NCI-H1436 treated with DMSO at 0.1 percent for 48 hours (cell line): ENCODE measurements at regions not wholly inside any gene's neighbourhood (a gene's known extent, or its start where the extent isn't known, plus 50 kb on each side); places are given as distances from the start of the nearest gene placed in this dataset.
"Not testable (repeated sequence)": the region's sequence is repeated elsewhere in the genome, so short reads cannot be mapped to it uniquely, and the experiment has no call there.

Experiments
- DNase-seq: peaks from one replicate; lab custom pipeline; 2025; lab: John Stamatoyannopoulos, UW

DNA sequence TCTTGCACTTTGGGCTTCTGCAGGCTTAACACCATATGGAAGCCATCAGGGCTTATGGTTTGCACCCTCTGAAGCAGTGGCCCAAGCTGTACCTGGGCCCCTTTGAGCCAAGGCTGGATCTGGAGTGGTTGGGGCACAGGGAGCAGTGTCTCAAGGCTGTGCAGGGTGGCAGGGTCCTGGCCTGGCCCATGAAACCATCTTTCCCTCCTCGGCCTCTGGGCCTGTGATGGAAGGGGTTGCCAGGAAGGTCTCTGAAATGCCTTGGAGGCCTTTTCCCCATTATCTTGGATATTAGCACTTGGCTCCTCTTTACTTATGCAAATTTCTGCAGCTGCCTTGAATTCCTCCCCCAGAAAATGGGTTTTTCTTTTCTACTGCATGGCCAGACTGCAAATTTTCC is 134.7 kb upstream of the USP9X start:
- no peak for DNase-seq

- DNase-seq, result not testable (repeated sequence)
These were observed 133.8 kb upstream of the USP9X start for GRCh38 chrX:40951407-40951806.

GRCh38 chrX:40952855-40953254 is 132.4 kb upstream of the USP9X start:
- DNase-seq, result no peak

DNA sequence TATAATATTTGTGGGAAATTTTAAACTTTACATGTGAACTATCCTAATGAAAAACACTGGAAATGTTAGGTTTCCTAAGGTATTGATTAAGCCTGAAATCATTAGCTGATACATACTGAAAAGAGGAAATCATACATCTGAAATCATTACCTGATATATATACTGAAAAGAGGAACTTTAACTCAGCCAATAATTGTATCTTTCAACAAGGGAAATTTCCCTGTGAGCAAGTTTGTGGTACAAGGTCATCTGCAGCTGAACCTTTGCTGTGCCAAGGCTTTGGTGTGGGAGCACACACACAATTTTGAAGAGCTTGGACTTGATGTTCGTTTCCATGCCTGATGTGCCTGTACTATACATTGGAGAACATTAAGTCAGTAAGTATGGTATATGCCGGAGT is 131.9 kb upstream of the USP9X start:
- no peak for DNase-seq

DNA sequence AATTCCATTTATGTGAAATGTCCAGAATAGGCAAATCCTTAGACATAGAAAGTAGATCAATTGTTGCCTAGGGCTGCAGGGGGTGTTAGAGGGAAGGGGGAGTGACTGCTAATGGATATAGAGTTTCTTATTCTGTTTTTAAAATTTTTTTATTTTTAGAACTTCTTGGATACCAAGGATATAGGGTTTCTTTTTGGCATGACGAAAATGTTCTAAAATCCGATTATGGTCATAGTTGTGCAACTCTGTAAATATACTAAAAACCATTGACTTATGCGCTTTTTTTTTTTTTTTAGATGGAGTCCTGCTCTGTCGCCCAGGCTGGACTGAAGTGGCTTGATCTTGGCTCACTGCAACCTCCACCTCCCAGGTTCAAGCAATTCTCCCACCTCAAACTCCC is 125.2 kb upstream of the USP9X start:
- no peak for DNase-seq

GRCh38 chrX:40962793-40963407 is 122.3 kb upstream of the USP9X start:
- DNase-seq, result no peak

DNA sequence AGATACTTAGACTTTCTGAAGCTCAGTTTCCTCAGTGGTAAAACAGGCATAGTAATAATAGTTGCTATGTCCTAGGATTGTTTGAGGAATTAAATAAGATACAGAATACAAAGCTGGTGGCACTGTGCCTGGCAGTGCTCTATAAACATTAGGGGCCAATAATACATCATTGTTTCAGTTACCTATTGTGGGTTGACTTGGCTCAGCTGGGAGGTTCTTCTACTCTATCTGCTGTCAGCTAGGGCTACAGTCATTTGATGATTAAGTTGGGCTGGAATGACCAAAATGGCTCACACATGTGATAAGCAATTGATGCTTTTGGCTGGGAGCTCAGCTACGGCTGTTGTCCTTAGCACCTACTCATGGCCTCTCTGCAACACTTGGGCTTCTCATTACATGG is 121.2 kb upstream of the USP9X start:
- DNase-seq, result no peak

GRCh38 chrX:40964633-40965586 is 120.3 kb upstream of the USP9X start:
- no peak for DNase-seq

GRCh38 chrX:40966213-40966820 is 118.9 kb upstream of the USP9X start:
- DNase-seq, result no peak

GRCh38 chrX:40968180-40968579 is 117.1 kb upstream of the USP9X start:
- no peak for DNase-seq

DNA sequence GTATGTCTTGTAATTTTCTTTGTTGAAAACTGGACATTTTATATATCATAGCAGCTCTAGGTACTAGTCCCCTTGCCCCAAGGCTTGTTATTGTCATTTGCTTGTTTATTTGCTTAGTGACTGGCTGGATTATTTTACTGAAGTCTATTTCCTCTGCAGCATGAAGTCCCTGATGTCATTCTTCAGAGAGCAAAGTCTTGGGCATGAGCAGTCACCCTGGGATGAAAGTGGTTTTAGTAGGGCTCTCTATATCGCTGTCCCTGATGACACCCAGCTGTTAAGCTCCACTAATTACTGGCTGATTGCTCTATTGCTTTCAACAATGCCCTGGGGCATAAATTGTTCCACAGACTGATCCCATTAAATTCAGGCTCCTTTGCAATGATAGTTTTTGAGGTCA is 113.5 kb upstream of the USP9X start:
- DNase-seq, result no peak

DNA sequence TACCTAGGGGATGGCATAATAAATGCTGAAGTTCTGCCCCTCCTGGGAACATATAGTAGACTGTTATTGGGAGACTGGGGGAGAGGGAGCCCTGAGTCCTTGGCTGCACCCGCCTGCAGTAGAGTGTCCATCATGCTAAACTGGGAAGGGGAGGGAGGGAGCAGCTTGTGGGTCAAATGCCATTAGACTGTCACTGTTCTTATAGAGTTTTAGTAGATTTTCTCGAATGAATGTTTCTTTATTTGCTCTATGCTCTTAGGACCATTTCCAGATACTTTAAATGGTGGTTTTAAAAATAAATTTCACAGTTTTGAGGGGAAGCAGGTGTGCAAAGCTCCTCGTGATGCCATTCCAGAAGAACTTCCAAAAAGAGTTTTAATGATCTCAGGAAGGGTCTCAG is 111.6 kb upstream of the USP9X start:
- no peak for DNase-seq

GRCh38 chrX:40975951-40976350 is 109.3 kb upstream of the USP9X start:
- DNase-seq, result no peak

GRCh38 chrX:40976981-40977380 is 108.3 kb upstream of the USP9X start:
- no peak for DNase-seq

DNA sequence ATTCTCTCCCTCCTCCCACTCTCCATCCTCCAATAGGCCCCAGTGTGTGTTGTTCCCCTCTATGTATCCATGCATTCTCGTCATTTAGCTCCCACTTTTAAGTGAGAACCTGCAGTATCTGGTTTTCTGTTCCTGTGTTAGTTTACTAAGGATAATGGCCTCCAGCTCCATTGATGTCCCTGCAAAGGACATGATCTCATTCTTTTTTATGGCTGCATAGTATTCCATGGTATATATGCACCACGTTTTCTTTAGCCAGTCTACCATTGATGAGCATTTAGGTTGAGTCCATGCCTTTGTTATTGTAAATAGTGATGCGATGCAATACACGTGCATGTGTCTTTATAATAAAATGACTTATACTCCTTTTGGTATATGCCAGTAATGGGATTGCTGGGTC is 100.3 kb upstream of the USP9X start:
- no peak for DNase-seq

- no peak for DNase-seq
These were observed 97.8 kb upstream of the USP9X start for GRCh38 chrX:40987413-40987812.

DNA sequence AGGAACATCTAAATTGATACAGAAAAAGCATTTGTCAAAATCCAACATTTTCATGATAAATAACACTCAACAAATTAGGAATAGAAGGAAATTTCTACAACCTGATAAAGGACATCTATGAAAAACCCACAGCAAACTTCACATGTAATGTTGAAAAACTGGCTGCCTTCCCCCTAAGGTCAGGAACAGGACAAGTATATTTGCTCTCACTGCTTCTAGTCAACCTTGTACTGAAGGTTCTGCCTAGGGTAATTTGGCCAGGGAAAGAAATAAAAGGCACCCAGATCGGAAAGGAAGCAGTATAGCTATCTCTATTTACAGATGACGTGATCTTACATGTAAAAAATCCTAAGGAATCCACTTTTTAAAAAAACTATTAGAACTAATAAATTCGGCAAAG is 97.1 kb upstream of the USP9X start:
- no peak for DNase-seq

DNA sequence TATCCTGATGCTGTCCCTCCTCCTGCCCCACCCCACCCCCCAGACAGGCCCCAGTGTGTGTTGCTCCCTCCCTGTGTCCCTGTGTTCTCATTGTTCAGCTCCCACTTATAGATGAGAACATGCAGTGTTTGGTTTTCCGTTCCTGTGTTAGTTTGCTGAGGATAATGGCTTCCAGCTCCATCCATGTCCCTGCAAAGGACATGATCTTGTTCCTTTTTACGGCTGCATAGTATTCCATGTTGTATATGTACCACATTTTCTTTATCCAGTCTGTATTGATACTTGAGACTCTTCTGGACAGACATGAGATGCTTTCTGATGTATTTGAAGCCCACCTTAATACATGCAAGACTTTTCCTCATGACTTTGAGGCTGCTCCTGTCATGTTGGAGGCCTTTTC is 91.8 kb upstream of the USP9X start:
- DNase-seq, result not testable (repeated sequence)

DNA sequence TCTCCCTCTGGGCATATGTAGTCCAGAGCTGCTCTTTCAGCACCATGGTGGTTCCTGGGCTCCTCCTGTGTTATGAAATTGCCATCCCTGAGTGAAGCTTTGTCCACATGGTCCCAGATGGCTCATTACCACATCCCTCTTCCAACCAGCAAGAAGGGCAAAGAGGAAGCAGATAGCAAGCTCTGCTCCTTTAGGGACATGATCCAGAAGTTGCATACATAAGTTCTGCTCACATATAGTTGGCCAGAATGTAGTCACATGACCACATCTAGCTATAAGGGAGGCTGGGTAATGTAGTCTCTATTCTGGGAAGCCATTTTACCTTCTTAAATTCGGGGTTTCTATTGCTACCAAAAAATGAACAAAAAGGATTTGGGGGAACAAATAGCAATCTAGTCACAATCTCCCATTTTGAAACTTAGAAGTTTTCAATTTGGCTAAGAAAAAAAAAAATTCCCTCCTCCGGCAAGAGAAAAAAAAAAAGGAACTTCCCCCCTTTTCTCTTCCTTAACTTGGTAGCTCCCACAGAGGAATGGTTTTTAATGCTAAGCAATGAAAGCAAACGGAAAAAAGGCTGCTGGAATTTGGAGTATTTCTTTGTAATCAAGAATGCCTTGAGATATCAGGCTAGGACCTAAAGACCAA is 88.2 kb upstream of the USP9X start:
- no peak for DNase-seq

DNA sequence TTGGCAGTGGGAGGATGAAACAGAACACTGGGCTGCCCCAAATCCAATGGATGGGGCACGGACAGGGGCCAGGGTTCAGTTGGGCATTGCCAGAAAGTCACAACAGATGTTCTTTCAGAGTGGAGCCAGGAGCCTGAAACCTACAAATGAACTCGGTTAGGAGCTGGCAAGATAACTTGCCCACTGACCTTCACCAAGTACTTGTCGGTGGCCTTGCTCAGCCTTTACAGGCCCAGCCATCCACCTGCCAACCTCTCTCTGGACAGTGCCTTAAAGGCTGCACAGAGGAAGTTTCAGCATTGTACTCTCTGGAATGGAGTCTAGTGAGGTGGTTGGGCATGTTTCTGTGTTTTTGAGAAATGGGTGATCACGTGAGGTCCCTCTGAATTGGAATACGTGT is 87.1 kb upstream of the USP9X start:
- no peak for DNase-seq

DNA sequence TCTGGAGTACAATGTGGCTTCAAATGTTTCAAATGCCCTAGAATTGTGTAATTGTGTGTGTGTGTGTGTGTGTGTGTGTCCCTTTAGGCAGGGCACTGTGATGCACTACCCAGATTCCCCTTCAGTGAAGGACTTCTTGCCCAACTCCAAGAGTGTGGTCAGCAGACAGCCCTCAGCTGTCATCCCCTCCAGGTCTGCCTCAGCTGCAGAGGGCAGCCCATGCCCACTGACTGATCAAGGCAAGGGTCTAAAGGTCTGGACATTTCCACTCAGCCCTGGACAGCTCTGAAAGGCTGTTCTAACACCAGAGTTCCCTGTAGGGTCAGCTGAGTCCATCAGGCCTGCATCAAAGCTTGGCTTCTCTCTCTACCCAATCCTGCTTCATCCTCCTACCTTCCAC is 83.9 kb upstream of the USP9X start:
- DNase-seq, result no peak

DNA sequence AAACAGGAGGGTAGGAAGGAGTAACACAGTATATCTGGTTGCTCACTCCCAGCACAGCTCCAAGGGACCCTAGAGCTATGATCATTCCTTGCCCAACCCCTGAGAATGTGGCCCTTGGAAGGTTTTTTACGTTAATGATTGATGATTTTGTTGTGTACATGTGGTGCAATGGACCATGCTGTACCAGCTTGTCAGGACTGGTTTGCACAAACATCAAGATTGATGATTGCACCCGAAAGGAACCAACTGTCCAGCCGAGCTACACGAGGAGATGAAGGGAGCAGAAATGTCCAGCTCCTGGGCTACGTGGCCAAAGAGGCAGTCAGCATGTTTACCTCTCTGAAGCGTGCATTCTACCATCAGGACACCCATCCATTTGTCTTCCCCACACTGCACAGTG is 83.2 kb upstream of the USP9X start:
- DNase-seq, result no peak
